ENCODE measurements at regions not wholly inside any gene's neighbourhood (a gene's known extent, or its start where the extent isn't known, plus 50 kb on each side); places are given as distances from the start of the nearest gene placed in this dataset.

GRCh38 chr2:150295544-150295943 lies 191.9 kb downstream of the RND3 start:
- TF ChIP-seq CTCF (IDR thresholded peaks at IDR 0.05) (no peak), POLR2A (IDR thresholded peaks at IDR 0.05) (no peak)

All from esophagus squamous epithelium (tissue), 4 donors.